ENCODE measurements at regions not wholly inside any gene's neighbourhood (a gene's known extent, or its start where the extent isn't known, plus 50 kb on each side); places are given as distances from the start of the nearest gene placed in this dataset.

- TF ChIP-seq POLR2A (IDR thresholded peaks at IDR 0.05; ENCODE audit: low read depth, low read length), result no peak
- no peak for TF ChIP-seq CTCF (conservative IDR thresholded peaks at IDR 0.05; ENCODE audit: low read depth, low read length)
These were observed 143.2 kb downstream of the NPIPB5 start for GRCh38 chr16:22653876-22654275.
